Tibial nerve (tissue), 4 donors: ENCODE measurements at regions not wholly inside any gene's neighbourhood (a gene's known extent, or its start where the extent isn't known, plus 50 kb on each side); places are given as distances from the start of the nearest gene placed in this dataset.

Source experiments
- DNase-seq, 2 donors: peaks; one replicate each; pipeline ENCODE4 v3.0.0-alpha.2; 2019; ENCODE audit warnings: low spot score in 2 of 2
- H3K27ac ChIP-seq, 4 donors: fragments of 200-600 bp; sonication (generic) in 3 of 4; one replicate each; pipeline ENCODE4 v1.5.1; 2017 to 2019; ENCODE audit warnings: mild to moderate bottlenecking in 1 of 4
- H3K27me3 ChIP-seq, 2 donors: fragments of 200-600 bp; sonication (generic) in 1 of 2; one replicate each; pipeline versions ENCODE4 v1.5.1 to v1.6.0; 2017 to 2019
- H3K36me3 ChIP-seq, 3 donors: fragments of 200-600 bp; sonication (generic); one replicate each; pipeline ENCODE4 v1.5.1; 2018 to 2019
- H3K4me1 ChIP-seq, 4 donors: fragments of 200-600 bp; sonication (generic) in 3 of 4; one replicate each; pipeline ENCODE4 v1.5.1; 2017 to 2019
- H3K4me3 ChIP-seq, 4 donors: fragments of 200-600 bp; sonication (generic) in 3 of 4; one replicate each; pipeline ENCODE4 v1.5.1; 2017 to 2019; ENCODE audit warnings: mild to moderate bottlenecking in 1 of 4, moderate library complexity in 1 of 4
- H3K9me3 ChIP-seq, 4 donors: fragments of 200-600 bp; sonication (generic) in 3 of 4; one replicate each; pipeline ENCODE4 v1.5.1; 2017 to 2019
- CTCF ChIP-seq, 5 experiments: fragments of 200-600 bp in 3 of 5; fragments of 450-650 bp in 2 of 5; sonication (generic) in 3 of 5; IDR thresholded peaks; one replicate each; pipeline ENCODE4 v1.5.1; 2016 to 2019; ENCODE audit warnings: antibody characterized with exemption in 5 of 5, mild to moderate bottlenecking in 3 of 5, moderate library complexity in 2 of 5
- EP300 ChIP-seq, 2 donors: sonication (generic); formaldehyde crosslinking; IDR thresholded peaks; one replicate each; pipeline ENCODE4 v1.6.1; 2017; ENCODE audit warnings: antibody characterized with exemption in 2 of 2, mild to moderate bottlenecking in 1 of 2
- POLR2A ChIP-seq, 2 donors: fragments of 450-650 bp; IDR thresholded peaks; one replicate each; pipeline ENCODE4 v1.6.1; 2017; ENCODE audit warnings: antibody characterized with exemption in 2 of 2, mild to moderate bottlenecking in 2 of 2, moderate library complexity in 2 of 2
- WGBS, 2 donors: methylation state at CpG; one replicate each; pipeline ENCODE4 v1.1.5; 2018; 5-methylcytosine and 5-hydroxymethylcytosine counted together

GRCh38 chr12:127957001-127957660, 309.8 kb upstream of the TMEM132C start:
- Histone ChIP-seq H3K4me3 (no peak overlapping the region), H3K36me3 (no peaks in the 10 kb centered on the region), H3K27me3 (no peaks in the 10 kb centered on the region), H3K9me3 (no peaks in the 10 kb centered on the region), H3K27ac (no peak overlapping the region), H3K4me1 (no peaks in the 10 kb centered on the region)
- no peak for DNase-seq
- TF ChIP-seq CTCF (IDR thresholded peaks at IDR 0.05) (no peak), POLR2A (IDR thresholded peaks at IDR 0.05) (no peak), EP300 (IDR thresholded peaks at IDR 0.05) (no peak)
- 93 to 95% methylated on average over 5 of the region's 5 CpGs for WGBS, 2 donors

GRCh38 chr12:127962303-127962702, 304.7 kb upstream of the TMEM132C start:
- Histone ChIP-seq H3K27me3 (no peaks in the 10 kb centered on the region), H3K4me3 (no peak overlapping the region), H3K9me3 (peaks cover 0 to 13% (median 0%) of the 10 kb centered on the region in 4 donors), H3K4me1 (no peaks in the 10 kb centered on the region), H3K27ac (no peak overlapping the region), H3K36me3 (no peaks in the 10 kb centered on the region)
- WGBS, 2 donors = 46 to 49% methylated on average over 5 of the region's 5 CpGs
- TF ChIP-seq EP300 (IDR thresholded peaks at IDR 0.05) (no peak), CTCF (IDR thresholded peaks at IDR 0.05) (no peak), POLR2A (IDR thresholded peaks at IDR 0.05) (no peak)
- DNase-seq = no peak

GRCh38 chr12:127963933-127964332, 303.0 kb upstream of the TMEM132C start:
- no peak for TF ChIP-seq POLR2A (IDR thresholded peaks at IDR 0.05)
- no peak for TF ChIP-seq CTCF (IDR thresholded peaks at IDR 0.05)
- no peak for TF ChIP-seq EP300 (IDR thresholded peaks at IDR 0.05)
- Histone ChIP-seq H3K9me3 (peaks cover 0 to 22% (median 0%) of the 10 kb centered on the region in 4 donors), H3K4me1 (no peaks in the 10 kb centered on the region), H3K27me3 (no peaks in the 10 kb centered on the region), H3K36me3 (no peaks in the 10 kb centered on the region), H3K4me3 (no peak overlapping the region), H3K27ac (no peak overlapping the region)
- DNase-seq = no peak
- 65 to 78% methylated on average over 2 of the region's 2 CpGs for WGBS, 2 donors

- Histone ChIP-seq H3K4me3 (no peak overlapping the region), H3K27me3 (no peaks in the 10 kb centered on the region), H3K9me3 (peaks cover 0 to 22% (median 0%) of the 10 kb centered on the region in 4 donors), H3K4me1 (no peaks in the 10 kb centered on the region), H3K36me3 (no peaks in the 10 kb centered on the region), H3K27ac (no peak overlapping the region)
- DNase-seq = no peak
- WGBS, 2 donors = 76 to 82% methylated on average over 3 of the region's 3 CpGs
- TF ChIP-seq CTCF (IDR thresholded peaks at IDR 0.05) (no peak), EP300 (IDR thresholded peaks at IDR 0.05) (no peak), POLR2A (IDR thresholded peaks at IDR 0.05) (no peak)
Observed at GRCh38 chr12:127964717-127965116, 302.3 kb upstream of the TMEM132C start.

GRCh38 chr12:127966331-127966730, 300.6 kb upstream of the TMEM132C start:
- no peaks in the 10 kb centered on the region for H3K27me3 ChIP-seq
- H3K36me3 ChIP-seq = no peaks in the 10 kb centered on the region
- no peak overlapping the region for H3K27ac ChIP-seq
- DNase-seq = no peak
- WGBS, 2 donors = 76 to 86% methylated on average over 1 of the region's 1 CpG
- H3K4me1 ChIP-seq = no peaks in the 10 kb centered on the region
- TF ChIP-seq EP300 (IDR thresholded peaks at IDR 0.05) = no peak
- no peak for TF ChIP-seq POLR2A (IDR thresholded peaks at IDR 0.05)
- TF ChIP-seq CTCF (IDR thresholded peaks at IDR 0.05) = no peak
- H3K4me3 ChIP-seq = no peak overlapping the region
- H3K9me3 ChIP-seq = peaks cover 0 to 22% (median 0%) of the 10 kb centered on the region in 4 donors
